Endothelial cell of umbilical vein (primary cell): ENCODE measurements at regions not wholly inside any gene's neighbourhood (a gene's known extent, or its start where the extent isn't known, plus 50 kb on each side); places are given as distances from the start of the nearest gene placed in this dataset.

Source experiments
- CTCF ChIP-seq, 2 donors: IDR thresholded peaks; 1 replicate in 1 of 2; 2 replicates in 1 of 2; pipeline ENCODE4 v1.5.1; 2011; ENCODE audit warnings: low read length in 2 of 2, mild to moderate bottlenecking in 2 of 2, moderate library complexity in 2 of 2, control low read depth in 1 of 2, inconsistent platforms in 1 of 2, low read depth in 1 of 2; ENCODE audit not compliant: insufficient read depth in 1 of 2; ENCODE audit errors: extremely low read depth in 1 of 2
- EZH2 ChIP-seq: IDR thresholded peaks from 2 replicates; pipeline ENCODE4 v1.6.1; 2012; ENCODE audit warnings: borderline replicate concordance, low read depth, mild to moderate bottlenecking, moderate library complexity, low read length, inconsistent platforms; ENCODE audit not compliant: severe bottlenecking
- JUN ChIP-seq: IDR thresholded peaks from 2 replicates; pipeline ENCODE4 v1.6.1; 2011; ENCODE audit warnings: borderline replicate concordance, low read depth; ENCODE audit not compliant: insufficient read length, insufficient read depth
- MAX ChIP-seq: IDR thresholded peaks from 2 replicates; pipeline ENCODE4 v1.6.1; 2011; ENCODE audit not compliant: insufficient read depth, insufficient read length
- MYC ChIP-seq: IDR thresholded peaks from one replicate; pipeline ENCODE4 v1.6.1; 2011; ENCODE audit warnings: mild to moderate bottlenecking, low read depth, low read length
- POLR2A ChIP-seq: IDR thresholded peaks from 2 replicates; pipeline ENCODE4 v1.6.1; 2012; ENCODE audit warnings: low read depth, mild to moderate bottlenecking, control low read depth, low read length
- POLR2AphosphoS5 ChIP-seq: IDR thresholded peaks from 2 replicates; pipeline ENCODE4 v1.6.1; 2012; ENCODE audit warnings: low read depth, mild to moderate bottlenecking, control low read depth, low read length, moderate library complexity; ENCODE audit not compliant: insufficient read depth

GRCh38 chr15:96165081-96165480 is 165.4 kb upstream of the NR2F2 start:
- TF ChIP-seq EZH2: no peak
- no peak for TF ChIP-seq POLR2AphosphoS5
- no peak for TF ChIP-seq CTCF (IDR thresholded peaks at IDR 0.05; ENCODE audit: extremely low read depth in 1 of 2, insufficient read depth in 1 of 2, low read depth in 1 of 2, low read length in 2 of 2)
- no peak for TF ChIP-seq MYC
- no peak for TF ChIP-seq POLR2A
- no peak for TF ChIP-seq MAX
- no peak for TF ChIP-seq JUN
